ENCODE measurements at regions not wholly inside any gene's neighbourhood (a gene's known extent, or its start where the extent isn't known, plus 50 kb on each side); places are given as distances from the start of the nearest gene placed in this dataset.
"Not testable (repeated sequence)": the region's sequence is repeated elsewhere in the genome, so short reads cannot be mapped to it uniquely, and the experiment has no call there.

- no peaks in the 10 kb centered on the region for H3K27me3 ChIP-seq
- intact Hi-C loops (cut with DNase I; ENCODE audit: low total_unique reads) = no loop called here
- peaks cover 0 to 4% (median 0%) of the 10 kb centered on the region in 3 donors for H3K9me3 ChIP-seq
- H3K4me3 ChIP-seq = no peak overlapping the region
- no peaks in the 10 kb centered on the region for H3K36me3 ChIP-seq
- TF ChIP-seq CTCF (IDR thresholded peaks at IDR 0.05) = no peak
- H3K27ac ChIP-seq = no peak overlapping the region
- peaks cover 0 to 12% (median 0%) of the 10 kb centered on the region in 4 donors for H3K4me1 ChIP-seq
- peak; percentile 68 to 77 for DNase-seq
These were observed 195.7 kb upstream of the IPO5 start for GRCh38 chr13:97757807-97758206.

GRCh38 chr13:97758317-97758716 is 195.2 kb upstream of the IPO5 start:
- no peak for TF ChIP-seq CTCF (IDR thresholded peaks at IDR 0.05)
- no peak overlapping the region for H3K27ac ChIP-seq
- H3K4me3 ChIP-seq = no peak overlapping the region
- H3K4me1 ChIP-seq = peaks cover 0 to 12% (median 0%) of the 10 kb centered on the region in 4 donors
- H3K27me3 ChIP-seq = no peaks in the 10 kb centered on the region
- H3K36me3 ChIP-seq = no peaks in the 10 kb centered on the region
- H3K9me3 ChIP-seq = peaks cover 0 to 8% (median 0%) of the 10 kb centered on the region in 3 donors
- peak in 1 of 2 donors; percentile 39 for DNase-seq
- intact Hi-C loops (cut with DNase I; ENCODE audit: low total_unique reads) = no loop called here

- no peak for DNase-seq
- TF ChIP-seq CTCF (IDR thresholded peaks at IDR 0.05) = no peak
- Histone ChIP-seq H3K4me3 (no peak overlapping the region), H3K9me3 (peaks cover 0 to 8% (median 0%) of the 10 kb centered on the region in 3 donors), H3K4me1 (peaks cover 0 to 11% (median 0%) of the 10 kb centered on the region in 4 donors), H3K27me3 (no peaks in the 10 kb centered on the region), H3K27ac (no peak overlapping the region), H3K36me3 (no peaks in the 10 kb centered on the region)
- intact Hi-C loops (cut with DNase I; ENCODE audit: low total_unique reads) = no loop called here
These were observed 191.5 kb upstream of the IPO5 start for GRCh38 chr13:97761796-97762540.

- Histone ChIP-seq H3K4me3 (no peak overlapping the region), H3K27me3 (no peaks in the 10 kb centered on the region), H3K27ac (no peak overlapping the region), H3K9me3 (peaks cover 0 to 8% (median 0%) of the 10 kb centered on the region in 3 donors), H3K36me3 (no peaks in the 10 kb centered on the region), H3K4me1 (no peaks in the 10 kb centered on the region)
- no peak for TF ChIP-seq CTCF (IDR thresholded peaks at IDR 0.05)
- intact Hi-C loops (cut with DNase I; ENCODE audit: low total_unique reads) = no loop called here
- DNase-seq = no peak
These were observed 186.7 kb upstream of the IPO5 start for GRCh38 chr13:97766749-97767148.

- Histone ChIP-seq H3K9me3 (peaks cover 0 to under 1% (median 0%) of the 10 kb centered on the region in 3 donors), H3K27ac (no peak overlapping the region), H3K27me3 (no peaks in the 10 kb centered on the region), H3K4me1 (no peaks in the 10 kb centered on the region), H3K36me3 (no peaks in the 10 kb centered on the region), H3K4me3 (no peak overlapping the region)
- intact Hi-C loops (cut with DNase I; ENCODE audit: low total_unique reads) = no loop called here
- TF ChIP-seq CTCF (IDR thresholded peaks at IDR 0.05) = no peak
- no peak for DNase-seq
These were observed 185.3 kb upstream of the IPO5 start for GRCh38 chr13:97768134-97768533.

- H3K4me3 ChIP-seq; H3K27me3 ChIP-seq; H3K9me3 ChIP-seq; H3K4me1 ChIP-seq; intact Hi-C loops (cut with DNase I; ENCODE audit: low total_unique reads); H3K36me3 ChIP-seq; H3K27ac ChIP-seq; DNase-seq: not testable (repeated sequence)
These were observed 183.2 kb upstream of the IPO5 start for GRCh38 chr13:97770231-97770630.

GRCh38 chr13:97772466-97772865 is 181.0 kb upstream of the IPO5 start:
- H3K4me3 ChIP-seq; H3K4me1 ChIP-seq; intact Hi-C loops (cut with DNase I; ENCODE audit: low total_unique reads); DNase-seq; H3K36me3 ChIP-seq; H3K27me3 ChIP-seq; H3K27ac ChIP-seq; H3K9me3 ChIP-seq: not testable (repeated sequence)

GRCh38 chr13:97774391-97775100 is 178.9 kb upstream of the IPO5 start:
- H3K4me3 ChIP-seq; H3K36me3 ChIP-seq; intact Hi-C loops (cut with DNase I; ENCODE audit: low total_unique reads); H3K9me3 ChIP-seq; H3K4me1 ChIP-seq; H3K27ac ChIP-seq; DNase-seq; H3K27me3 ChIP-seq: not testable (repeated sequence)
